ENCODE measurements at regions not wholly inside any gene's neighbourhood (a gene's known extent, or its start where the extent isn't known, plus 50 kb on each side); places are given as distances from the start of the nearest gene placed in this dataset.

DNA sequence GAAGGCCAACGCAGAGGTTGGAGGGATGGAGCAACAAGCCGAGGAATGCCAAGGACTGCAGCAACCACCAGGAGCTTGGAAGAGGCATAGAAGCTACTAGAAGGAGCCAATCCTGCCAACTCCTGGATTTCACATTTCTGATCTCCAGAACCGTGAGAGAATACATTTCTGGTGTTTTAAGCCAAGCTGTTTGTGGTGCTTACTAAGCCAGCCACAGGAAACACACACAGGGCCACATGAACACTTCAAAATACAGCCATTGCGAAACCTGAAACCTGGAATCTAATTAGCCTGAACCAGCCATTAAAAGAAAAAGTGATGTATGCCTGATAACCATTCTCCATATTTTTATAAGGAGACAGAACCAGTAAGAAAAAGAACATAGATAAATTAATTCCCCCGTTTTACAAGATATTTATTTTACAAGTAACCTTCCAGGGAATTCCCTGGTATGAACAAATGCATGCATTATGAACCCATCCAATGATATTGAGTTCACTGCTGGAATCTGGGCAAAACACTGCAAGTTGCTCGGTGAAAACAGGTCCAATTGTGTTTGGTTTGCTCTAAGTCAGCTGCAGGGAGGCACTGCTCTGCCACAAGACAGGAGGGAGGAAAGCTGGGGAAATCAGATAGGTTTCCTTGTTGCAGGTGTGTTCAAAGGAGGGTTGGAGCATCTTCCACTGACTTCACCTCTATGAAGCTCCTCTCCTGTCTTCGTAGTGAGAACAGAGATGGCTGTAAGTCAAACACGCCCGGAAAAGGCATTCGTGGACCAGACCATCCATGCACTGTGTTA is 70.2 kb downstream of the ETS2 start:
- no peak for DNase-seq

Measured in DMS 273 treated with DMSO at 0.1 percent for 48 hours (cell line).